Adrenal gland (tissue), 9 donors: ENCODE measurements at regions not wholly inside any gene's neighbourhood (a gene's known extent, or its start where the extent isn't known, plus 50 kb on each side); places are given as distances from the start of the nearest gene placed in this dataset.

Experiments
- DNase-seq, 7 donors: peaks; one replicate each; pipeline ENCODE4 v3.0.0-alpha.2; 2019 to 2020
- H3K27ac ChIP-seq, 5 donors: fragments of 200-600 bp; sonication (generic) in 4 of 5; 1 replicate in 3 of 5; 2 replicates in 2 of 5; pipeline versions ENCODE4 v1.5.1 to v1.8.0; 2016 to 2020; ENCODE audit warnings: mild to moderate bottlenecking in 1 of 5
- H3K27me3 ChIP-seq: fragments of 200-600 bp; 2 replicates; pipeline ENCODE4 v1.8.0; 2021
- H3K36me3 ChIP-seq, 2 donors: fragments of 200-600 bp; replicated peaks in 1 of 2; 1 replicate in 1 of 2; 2 replicates in 1 of 2; pipeline versions ENCODE4 v1.5.1 to v1.8.0; 2018 to 2022
- H3K4me1 ChIP-seq, 2 donors: fragments of 200-600 bp; replicated peaks in 1 of 2; 1 replicate in 1 of 2; 2 replicates in 1 of 2; pipeline versions ENCODE4 v1.5.1 to v1.8.0; 2018 to 2021
- H3K4me3 ChIP-seq, 4 donors: fragments of 200-600 bp; sonication (generic) in 3 of 4; one replicate each; pipeline ENCODE4 v1.5.1; 2016 to 2018
- H3K9me3 ChIP-seq, 3 donors: fragments of 200-600 bp; sonication (generic) in 1 of 3; replicated peaks in 1 of 3; 1 replicate in 2 of 3; 2 replicates in 1 of 3; pipeline versions ENCODE4 v1.5.1 to v1.8.0; 2016 to 2021
- CTCF ChIP-seq, 6 experiments: fragments of 450-650 bp in 4 of 6; fragments of 200-600 bp in 2 of 6; sonication (generic) in 1 of 6; IDR thresholded peaks; 1 replicate in 5 of 6; 2 replicates in 1 of 6; pipeline versions ENCODE4 v1.5.1 to v1.8.0; 2016 to 2021; ENCODE audit warnings: antibody characterized with exemption in 6 of 6, mild to moderate bottlenecking in 2 of 6, moderate library complexity in 1 of 6
- POLR2A ChIP-seq, 2 donors: fragments of 450-650 bp; IDR thresholded peaks; one replicate each; pipeline ENCODE4 v1.6.1; 2017; ENCODE audit warnings: antibody characterized with exemption in 2 of 2, mild to moderate bottlenecking in 2 of 2, moderate library complexity in 1 of 2
- WGBS, 4 donors: extraction: QIAGEN DNeasy Blood & Tissue Kit in 2 of 4; methylation state at CpG; one replicate each; pipeline versions ENCODE4 v1.1.5 to v1.1.7; 2013 to 2017; 5-methylcytosine and 5-hydroxymethylcytosine counted together
- intact Hi-C, 2 donors: fragments of 100-400 bp; cut with DNase I; formaldehyde crosslinking; loops; one replicate each; pipeline versions ENCODE4 v1.14.1 to v1.15.0; 2022 to 2023
- donor health status: healthy with polysubstance abuse.
- donor health status: Bipolar disorder and iron deficiency.
- donor health status: DM: yes; HTN: yes; CAD: no.
- donor health status: DM: no; HTN: no; CAD: no.
- donor health status: DM: no; HTN: no; CAD: no.

- H3K9me3 ChIP-seq = no peaks in the 10 kb centered on the region
- peak in 2 of 7 donors; percentile 13 to 29 for DNase-seq
- WGBS, 4 donors = 28 to 39% (median 35%) methylated on average over 4 of the region's 4 CpGs
- no peaks in the 10 kb centered on the region for H3K27me3 ChIP-seq
- H3K4me3 ChIP-seq = no peak overlapping the region
- no peaks in the 10 kb centered on the region for H3K36me3 ChIP-seq
- intact Hi-C loops = no loop called here
- peak overlapping the region in 3 of 5 donors; percentile 8 to 44 (median 26) for H3K27ac ChIP-seq
- no peaks in the 10 kb centered on the region for H3K4me1 ChIP-seq
- TF ChIP-seq POLR2A (IDR thresholded peaks at IDR 0.05) (no peak), CTCF (IDR thresholded peaks at IDR 0.05) (no peak)
Observed at GRCh38 chr7:54904130-54904529, 114.7 kb upstream of the EGFR start.

GRCh38 chr7:54904986-54905385, 113.8 kb upstream of the EGFR start:
- Histone ChIP-seq H3K27me3 (no peaks in the 10 kb centered on the region), H3K9me3 (no peaks in the 10 kb centered on the region), H3K36me3 (no peaks in the 10 kb centered on the region), H3K4me1 (no peaks in the 10 kb centered on the region), H3K4me3 (no peak overlapping the region), H3K27ac (no peak overlapping the region)
- intact Hi-C loops = no loop called here
- WGBS, 4 donors = 79 to 89% (median 85%) methylated on average over 7 of the region's 7 CpGs
- TF ChIP-seq POLR2A (IDR thresholded peaks at IDR 0.05) = no peak
- TF ChIP-seq CTCF (IDR thresholded peaks at IDR 0.05) = no peak
- no peak for DNase-seq

- no peak overlapping the region for H3K27ac ChIP-seq
- TF ChIP-seq CTCF (IDR thresholded peaks at IDR 0.05) (no peak), POLR2A (IDR thresholded peaks at IDR 0.05) (no peak)
- no peak for DNase-seq
- 90 to 97% (median 94%) methylated on average over 4 of the region's 4 CpGs for WGBS, 4 donors
- H3K36me3 ChIP-seq = no peaks in the 10 kb centered on the region
- H3K27me3 ChIP-seq = no peaks in the 10 kb centered on the region
- intact Hi-C loops = no loop called here
- H3K4me3 ChIP-seq = no peak overlapping the region
- no peaks in the 10 kb centered on the region for H3K4me1 ChIP-seq
- no peaks in the 10 kb centered on the region for H3K9me3 ChIP-seq
Observed at GRCh38 chr7:54906963-54907362, 111.9 kb upstream of the EGFR start.

- Histone ChIP-seq H3K9me3 (no peaks in the 10 kb centered on the region), H3K4me1 (no peaks in the 10 kb centered on the region), H3K36me3 (no peaks in the 10 kb centered on the region), H3K4me3 (no peak overlapping the region), H3K27ac (no peak overlapping the region), H3K27me3 (no peaks in the 10 kb centered on the region)
- intact Hi-C loops = no loop called here
- TF ChIP-seq CTCF (IDR thresholded peaks at IDR 0.05) (no peak), POLR2A (IDR thresholded peaks at IDR 0.05) (no peak)
- no peak for DNase-seq
Observed at GRCh38 chr7:54907981-54908380, 110.8 kb upstream of the EGFR start.
